HepG2 (cell line): ENCODE measurements at regions not wholly inside any gene's neighbourhood (a gene's known extent, or its start where the extent isn't known, plus 50 kb on each side); places are given as distances from the start of the nearest gene placed in this dataset.

Source experiments
- ATAC-seq: fragments of 200-7000 bp; cut with Tn5 transposase; 3 replicates; pipeline ENCODE4 v1.9.1; 2020; ENCODE audit warnings: mild to moderate bottlenecking, moderate library complexity
- BruUV-seq: library from RNA; stranded (reverse); fragments of 400-500 nt; replicated peaks from 2 replicates; lab custom pipeline; 2021; lab: Mats Ljungman, UMichigan
- CTCF ChIA-PET: fragments of 300-600 bp; formaldehyde crosslinking; extraction: SDS; loops from one replicate; lab custom pipeline; 2021; ENCODE audit warnings: low total read pairs, inconsistent platforms, low intra/inter-chr PET ratio; lab: Yijun Ruan, JAX
- POLR2A ChIA-PET: fragments of 350-600 bp; sonication (Branson Sonifier 250); formaldehyde crosslinking; loops from one replicate; lab custom pipeline; 2020; ENCODE audit warnings: antibody characterized with exemption, inconsistent platforms; lab: Yijun Ruan, JAX
- DNase-seq: peaks from one replicate; pipeline ENCODE4 v3.0.0-alpha.2; 2015; ENCODE audit warnings: low spot score
- FAIRE-seq: peaks from 3 replicates; lab custom pipeline; 2011; peaks lifted over from hg19 to GRCh38; lab: Jason Lieb, UNC
- H2AFZ ChIP-seq: one replicate; pipeline ENCODE4 v1.6.1; 2011; ENCODE audit warnings: low read length, inconsistent platforms
- H3K27ac ChIP-seq: fragments of 300-600 bp; 3 replicates; pipeline ENCODE4 v1.8.0; 2011; ENCODE audit warnings: mixed run types, mild to moderate bottlenecking, mixed read lengths, low read length, inconsistent platforms; ENCODE audit not compliant: insufficient read depth; ENCODE audit errors: extremely low read length
- H3K27me3 ChIP-seq, 2 experiments: fragments of 200-600 bp in 1 of 2; 2 replicates in 1 of 2; 3 replicates in 1 of 2; pipeline versions ENCODE4 v1.6.0 to v1.8.0; 2011; ENCODE audit warnings: low read length in 2 of 2, mild to moderate bottlenecking in 2 of 2, moderate library complexity in 2 of 2, inconsistent platforms in 1 of 2; ENCODE audit not compliant: insufficient read depth in 2 of 2, control insufficient read depth in 1 of 2
- H3K36me3 ChIP-seq, 2 experiments: fragments of 200-600 bp in 1 of 2; replicated peaks in 1 of 2; 2 replicates in 1 of 2; 3 replicates in 1 of 2; pipeline versions ENCODE4 v1.5.1 to v1.8.0; 2011; ENCODE audit warnings: low read length in 2 of 2, inconsistent platforms in 1 of 2; ENCODE audit not compliant: insufficient read depth in 2 of 2, control insufficient read depth in 1 of 2
- H3K4me1 ChIP-seq: 2 replicates; pipeline ENCODE4 v1.5.1; 2012; ENCODE audit warnings: low read length, inconsistent platforms; ENCODE audit not compliant: insufficient read depth
- H3K4me2 ChIP-seq: 2 replicates; pipeline ENCODE4 v1.6.0; 2011; ENCODE audit warnings: low read depth, low read length, inconsistent platforms
- H3K4me3 ChIP-seq, 3 experiments: fragments of 200-600 bp in 1 of 3; sonication (generic), shearing (Covaris generic) in 1 of 3; replicated peaks in 1 of 3; 2 replicates each; pipeline ENCODE4 v1.5.1; 2011 to 2016; ENCODE audit warnings: low read length in 3 of 3, inconsistent platforms in 2 of 3, low read depth in 2 of 3, mild to moderate bottlenecking in 2 of 3, control low read depth in 1 of 3, mixed read lengths in 1 of 3; ENCODE audit not compliant: insufficient read depth in 1 of 3
- H3K79me2 ChIP-seq: one replicate; pipeline ENCODE4 v1.6.1; 2011; ENCODE audit warnings: low read length, inconsistent platforms; ENCODE audit not compliant: insufficient read depth
- H3K9ac ChIP-seq: 2 replicates; pipeline ENCODE4 v1.6.0; 2011; ENCODE audit warnings: mild to moderate bottlenecking, low read depth, low read length, inconsistent platforms; ENCODE audit not compliant: insufficient read depth
- H3K9me3 ChIP-seq: 2 replicates; pipeline ENCODE4 v1.5.1; 2012; ENCODE audit warnings: mild to moderate bottlenecking, low read length
- H4K20me1 ChIP-seq: 2 replicates; pipeline ENCODE4 v1.6.0; 2011; ENCODE audit warnings: inconsistent platforms, mild to moderate bottlenecking, low read length, moderate library complexity; ENCODE audit not compliant: insufficient read depth
- JARID2 ChIP-seq: sonication (generic); formaldehyde crosslinking; IDR thresholded peaks from 2 replicates; pipeline ENCODE4 v1.8.1; 2023; ENCODE audit warnings: missing genetic modification reagents, inconsistent platforms; ENCODE audit not compliant: insufficient replicate concordance
- MLX ChIP-seq: IDR thresholded peaks from 2 replicates; pipeline ENCODE4 v1.6.1; 2016
- PAF1 ChIP-seq: IDR thresholded peaks from 2 replicates; pipeline ENCODE4 v1.6.1; 2016; ENCODE audit warnings: missing genetic modification reagents, missing compliant biosample characterization
- PHF20 ChIP-seq: sonication (generic); formaldehyde crosslinking; IDR thresholded peaks from 2 replicates; pipeline ENCODE4 v1.5.0; 2020; ENCODE audit warnings: mild to moderate bottlenecking, missing genetic modification reagents
- SNAI1 ChIP-seq: sonication (generic); formaldehyde crosslinking; IDR thresholded peaks from 2 replicates; pipeline ENCODE4 v1.5.0; 2020; ENCODE audit warnings: mild to moderate bottlenecking, missing genetic modification reagents, borderline replicate concordance
- SUZ12 ChIP-seq: fragments of 150-350 bp; IDR thresholded peaks from 2 replicates; pipeline ENCODE4 v1.6.1; 2014; ENCODE audit warnings: low read depth, low read length
- TAF15 ChIP-seq: fragments of 200-400 bp; formaldehyde crosslinking; IDR thresholded peaks from one replicate; pipeline ENCODE4 v1.6.1; 2018; ENCODE audit warnings: mild to moderate bottlenecking, low read depth, low read length; ENCODE audit not compliant: poor library complexity, severe bottlenecking
- ZBTB33 ChIP-seq: sonication (generic); formaldehyde crosslinking; IDR thresholded peaks from 2 replicates; pipeline ENCODE4 v1.4.0; 2020; ENCODE audit warnings: missing genetic modification reagents
- ZC3H4 ChIP-seq: sonication (generic); formaldehyde crosslinking; IDR thresholded peaks from 2 replicates; pipeline ENCODE4 v1.4.0; 2020; ENCODE audit warnings: missing genetic modification reagents, borderline replicate concordance
- ZMYM3 ChIP-seq: sonication (generic); formaldehyde crosslinking; IDR thresholded peaks from 2 replicates; pipeline ENCODE4 v1.5.1; 2020; ENCODE audit warnings: mild to moderate bottlenecking, missing genetic modification reagents
- ZNF235 ChIP-seq: sonication (generic); formaldehyde crosslinking; IDR thresholded peaks from 2 replicates; pipeline ENCODE4 v1.8.1; 2023; ENCODE audit warnings: mild to moderate bottlenecking, missing genetic modification reagents, borderline replicate concordance
- ZSCAN31 ChIP-seq: sonication (generic); formaldehyde crosslinking; IDR thresholded peaks from 2 replicates; pipeline ENCODE4 v1.5.0; 2020; ENCODE audit warnings: low read depth, mild to moderate bottlenecking, missing genetic modification reagents
- WGBS: methylation state at CpG from one replicate; pipeline ENCODE4 v1.1.6; 2017; ENCODE audit warnings: low lambda C conversion rate; 5-methylcytosine and 5-hydroxymethylcytosine counted together
- in situ Hi-C: cut with HindIII; loops from 2 replicates; pipeline ENCODE4 v1.10.0; 2017; ENCODE audit warnings: low pct_unique_long_range_greater_than_20kb; ENCODE audit not compliant: extremely low pct_ligation_motif_present
- intact Hi-C: fragments of 100-400 bp; cut with micrococcal nuclease; formaldehyde crosslinking; loops from one replicate; pipeline ENCODE4 v1.10.0; 2022; ENCODE audit not compliant: unreplicated experiment
- TF ChIP-seq, protein P1 (sequence below): sonication (generic); formaldehyde crosslinking; IDR thresholded peaks from 2 replicates; pipeline ENCODE4 v1.4.0; 2020; ENCODE audit warnings: missing genetic modification reagents

DNA sequence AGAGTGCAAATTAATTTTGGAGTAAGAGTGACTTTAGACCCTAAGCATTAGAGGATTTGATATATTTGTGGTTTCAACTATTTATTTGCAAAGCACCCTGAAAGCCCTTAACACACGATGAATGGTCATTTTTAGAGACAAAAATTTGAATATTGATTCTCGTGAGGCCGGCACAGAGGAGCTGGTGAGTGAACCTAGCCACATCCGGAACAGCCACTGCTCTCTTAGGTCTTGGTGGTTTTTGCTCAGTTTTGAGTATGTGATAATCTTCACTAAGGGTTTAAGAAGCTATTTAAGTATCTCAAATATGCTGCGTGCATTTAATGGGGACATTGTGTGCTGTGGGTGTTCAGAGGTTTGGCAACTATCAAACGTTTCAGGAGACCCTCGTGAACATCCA, 204.8 kb downstream of the TSN start (continued):
- TF ChIP-seq, protein P1, sequence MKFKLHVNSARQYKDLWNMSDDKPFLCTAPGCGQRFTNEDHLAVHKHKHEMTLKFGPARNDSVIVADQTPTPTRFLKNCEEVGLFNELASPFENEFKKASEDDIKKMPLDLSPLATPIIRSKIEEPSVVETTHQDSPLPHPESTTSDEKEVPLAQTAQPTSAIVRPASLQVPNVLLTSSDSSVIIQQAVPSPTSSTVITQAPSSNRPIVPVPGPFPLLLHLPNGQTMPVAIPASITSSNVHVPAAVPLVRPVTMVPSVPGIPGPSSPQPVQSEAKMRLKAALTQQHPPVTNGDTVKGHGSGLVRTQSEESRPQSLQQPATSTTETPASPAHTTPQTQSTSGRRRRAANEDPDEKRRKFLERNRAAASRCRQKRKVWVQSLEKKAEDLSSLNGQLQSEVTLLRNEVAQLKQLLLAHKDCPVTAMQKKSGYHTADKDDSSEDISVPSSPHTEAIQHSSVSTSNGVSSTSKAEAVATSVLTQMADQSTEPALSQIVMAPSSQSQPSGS (CRISPR knock-in tag), result no peak
- TF ChIP-seq SNAI1 (CRISPR knock-in tag) (no peak), ZBTB33 (no peak), PHF20 (CRISPR knock-in tag) (no peak), TAF15 (no peak), SUZ12 (no peak), MLX (no peak)
- TF ChIP-seq, all 625 proteins: peak for 0

DNA sequence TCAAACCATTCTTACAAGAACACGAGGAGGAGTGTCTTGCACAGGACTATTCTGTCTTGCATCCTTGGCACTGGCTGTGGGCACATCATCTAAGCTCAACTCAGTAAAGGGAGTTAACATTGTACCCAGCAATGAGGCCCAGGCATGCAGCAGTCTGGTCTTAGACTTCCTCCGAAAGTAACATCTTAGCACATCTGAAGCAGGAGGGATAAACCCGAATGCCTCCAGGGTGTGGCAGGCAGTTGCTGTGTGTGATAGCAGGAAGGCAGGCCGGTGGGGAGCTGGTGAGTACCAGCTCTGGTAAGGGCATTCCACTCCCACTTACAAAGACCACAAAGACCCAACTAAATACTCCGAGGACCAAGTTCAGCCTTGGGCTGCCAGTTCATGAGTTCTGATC, 206.3 kb downstream of the TSN start:
- Histone ChIP-seq H3K9me3 (no peaks in the 10 kb centered on the region), H3K4me3 (no peak overlapping the region), H3K27me3 (peaks cover 0 to 14% of the 10 kb centered on the region in 2 experiments; a peak in 2 of 5 replicates), H3K4me2 (no peak overlapping the region), H2AFZ (no peak overlapping the region), H3K79me2 (no peaks in the 10 kb centered on the region), H3K27ac (no peak overlapping the region), H3K9ac (no peak overlapping the region), H4K20me1 (no peaks in the 10 kb centered on the region), H3K36me3 (no peaks in the 10 kb centered on the region), H3K4me1 (no peaks in the 10 kb centered on the region)
- ATAC-seq (no peak), DNase-seq (no peak), FAIRE-seq (no peak)
- no peak for TF ChIP-seq ZMYM3 (CRISPR knock-in tag)
- no peak for TF ChIP-seq PAF1
- TF ChIP-seq JARID2, result no peak
- no peak for TF ChIP-seq ZSCAN31
- TF ChIP-seq ZC3H4, result no peak
- no peak for TF ChIP-seq ZNF235 (CRISPR knock-in tag)
- 3% methylated on average over 5 of the region's 5 CpGs for WGBS
- ChIA-PET CTCF (no interaction called here), POLR2A (no interaction called here)
- in situ Hi-C loops, result no loop called here
- BruUV-seq, result no TSS peak
- intact Hi-C loops, result no loop called here
